GM20000 (cell line): ENCODE measurements at regions not wholly inside any gene's neighbourhood (a gene's known extent, or its start where the extent isn't known, plus 50 kb on each side); places are given as distances from the start of the nearest gene placed in this dataset.

Source experiments
- DNase-seq: peaks from one replicate; pipeline ENCODE4 v3.0.0; 2012; ENCODE audit warnings: low spot score
- TF ChIP-seq, protein P1 (sequence below): IDR thresholded peaks from 2 replicates; pipeline ENCODE4 v1.5.1; 2012; ENCODE audit warnings: mild to moderate bottlenecking, control low read depth; ENCODE audit errors: extremely low read depth, missing control alignments

DNA sequence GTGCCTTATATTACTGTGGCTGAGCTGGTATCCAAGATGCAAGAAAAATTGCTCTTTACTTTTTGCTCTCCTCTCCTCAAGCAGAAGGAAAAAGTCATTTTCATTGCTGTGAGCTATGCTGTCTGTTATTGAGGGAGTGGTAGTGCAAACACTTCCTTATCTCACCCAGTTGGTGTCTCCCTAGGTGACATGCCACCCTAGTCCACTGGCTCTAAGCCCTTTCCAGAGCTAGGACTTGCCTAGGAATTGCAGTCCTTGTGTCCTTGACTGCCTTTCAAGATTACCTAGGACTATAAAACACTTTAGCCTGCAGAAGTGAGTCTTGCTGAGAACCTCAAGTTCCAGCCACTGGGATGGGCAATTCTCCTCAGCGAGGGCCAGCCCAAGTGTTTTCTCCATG lies 458.3 kb downstream of the MRPL39 start:
- no peak for DNase-seq
- TF ChIP-seq, protein P1, sequence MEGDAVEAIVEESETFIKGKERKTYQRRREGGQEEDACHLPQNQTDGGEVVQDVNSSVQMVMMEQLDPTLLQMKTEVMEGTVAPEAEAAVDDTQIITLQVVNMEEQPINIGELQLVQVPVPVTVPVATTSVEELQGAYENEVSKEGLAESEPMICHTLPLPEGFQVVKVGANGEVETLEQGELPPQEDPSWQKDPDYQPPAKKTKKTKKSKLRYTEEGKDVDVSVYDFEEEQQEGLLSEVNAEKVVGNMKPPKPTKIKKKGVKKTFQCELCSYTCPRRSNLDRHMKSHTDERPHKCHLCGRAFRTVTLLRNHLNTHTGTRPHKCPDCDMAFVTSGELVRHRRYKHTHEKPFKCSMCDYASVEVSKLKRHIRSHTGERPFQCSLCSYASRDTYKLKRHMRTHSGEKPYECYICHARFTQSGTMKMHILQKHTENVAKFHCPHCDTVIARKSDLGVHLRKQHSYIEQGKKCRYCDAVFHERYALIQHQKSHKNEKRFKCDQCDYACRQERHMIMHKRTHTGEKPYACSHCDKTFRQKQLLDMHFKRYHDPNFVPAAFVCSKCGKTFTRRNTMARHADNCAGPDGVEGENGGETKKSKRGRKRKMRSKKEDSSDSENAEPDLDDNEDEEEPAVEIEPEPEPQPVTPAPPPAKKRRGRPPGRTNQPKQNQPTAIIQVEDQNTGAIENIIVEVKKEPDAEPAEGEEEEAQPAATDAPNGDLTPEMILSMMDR, result no peak

DNA sequence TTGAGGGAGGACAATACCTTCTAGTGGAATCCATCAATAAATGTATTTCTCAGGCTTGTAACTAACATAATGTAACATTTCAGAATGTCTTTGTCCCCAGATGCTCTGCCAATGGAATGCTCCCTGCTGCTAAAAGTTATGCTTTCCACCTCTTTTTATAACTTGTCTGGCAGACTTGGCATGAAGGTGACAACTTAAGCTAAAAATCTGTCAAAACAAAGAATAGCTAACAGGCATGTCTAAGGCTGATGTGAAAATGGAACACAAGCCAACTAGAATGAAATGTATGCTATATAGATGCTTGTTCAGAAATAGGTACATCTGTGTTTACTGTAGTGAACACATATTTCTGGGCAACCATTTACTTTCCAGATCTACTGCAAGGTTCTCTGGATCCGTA lies 467.9 kb downstream of the MRPL39 start:
- TF ChIP-seq, protein P1, result no peak

DNA sequence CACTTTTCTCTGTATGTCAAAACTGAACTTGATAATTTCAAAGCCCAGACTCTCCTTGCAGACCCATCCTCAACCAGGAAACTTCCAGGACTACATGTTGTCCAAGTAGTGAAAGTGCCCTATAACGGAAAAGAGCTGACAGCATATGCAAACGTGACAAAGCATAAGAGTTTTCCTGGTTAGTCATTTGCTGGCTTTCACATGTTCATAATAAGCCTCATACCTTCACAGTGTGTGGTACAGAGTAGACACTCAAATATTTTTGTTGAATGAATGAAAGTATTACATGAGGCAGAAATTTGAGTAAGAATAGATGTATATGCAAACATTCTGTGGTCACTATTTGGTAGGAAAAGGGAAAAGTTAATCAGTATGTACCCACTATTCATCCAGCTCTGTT lies 473.3 kb downstream of the MRPL39 start:
- TF ChIP-seq, protein P1, result no peak
- no peak for DNase-seq

More for the DNA sequence above, 467.9 kb downstream of the MRPL39 start:
- DNase-seq, result no peak

DNA sequence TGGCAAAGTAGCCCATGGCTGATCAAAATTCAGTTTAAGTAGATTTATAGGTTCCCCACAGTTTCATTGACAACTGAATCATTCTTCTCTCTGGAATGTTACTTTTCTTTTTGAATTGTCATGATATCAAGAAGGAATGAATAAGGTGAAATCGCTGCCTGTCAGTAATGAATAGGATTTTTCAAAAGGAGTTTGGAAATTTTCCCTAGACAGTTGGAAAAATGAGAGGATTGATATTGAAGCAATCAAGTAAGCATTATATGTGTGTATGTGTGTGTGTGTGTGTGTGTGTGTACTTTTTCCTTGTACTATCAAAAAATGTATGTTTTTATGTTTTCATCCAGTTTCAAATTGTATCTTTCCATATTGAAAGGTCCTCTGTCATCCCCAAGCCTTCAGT lies 479.5 kb downstream of the MRPL39 start:
- no peak for DNase-seq
- TF ChIP-seq, protein P1, result no peak

DNA sequence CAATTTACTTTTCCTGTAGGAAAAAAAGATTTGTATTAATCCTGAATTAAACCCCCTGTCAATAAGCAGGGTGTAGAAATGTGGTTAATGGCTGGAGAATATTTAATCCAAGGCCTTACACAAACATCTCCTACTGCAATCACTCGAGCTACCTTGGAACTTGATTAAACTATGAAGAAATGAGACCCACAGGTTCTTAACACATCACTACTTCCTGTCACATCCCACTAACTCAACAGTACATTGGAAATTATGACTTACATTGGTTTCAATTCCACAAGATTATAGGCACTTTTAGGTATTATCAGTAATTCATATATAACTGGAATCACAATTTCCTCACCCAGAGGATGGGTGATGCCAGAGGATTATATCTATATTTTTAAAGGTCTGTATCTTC lies 480.3 kb downstream of the MRPL39 start:
- TF ChIP-seq, protein P1, result no peak
- no peak for DNase-seq

DNA sequence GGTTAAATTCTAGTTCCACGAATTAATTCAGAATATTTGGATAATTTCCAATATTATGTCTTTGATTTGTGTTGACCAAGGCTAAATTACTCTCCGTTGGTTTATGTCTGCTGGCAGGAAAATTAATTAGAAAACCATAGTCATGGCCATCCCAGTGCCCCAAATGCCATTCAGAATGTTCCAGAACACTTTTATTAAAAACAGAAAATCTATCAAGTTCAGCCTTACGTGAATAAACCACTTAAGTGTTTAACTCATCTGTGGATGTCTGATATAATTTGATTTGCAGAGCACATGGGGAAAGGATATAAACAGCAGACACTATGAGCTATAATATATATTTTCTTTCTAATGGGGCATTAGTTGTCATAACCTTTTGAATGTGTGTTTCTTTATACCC lies 480.7 kb downstream of the MRPL39 start:
- TF ChIP-seq, protein P1, result no peak
- DNase-seq, result no peak

DNA sequence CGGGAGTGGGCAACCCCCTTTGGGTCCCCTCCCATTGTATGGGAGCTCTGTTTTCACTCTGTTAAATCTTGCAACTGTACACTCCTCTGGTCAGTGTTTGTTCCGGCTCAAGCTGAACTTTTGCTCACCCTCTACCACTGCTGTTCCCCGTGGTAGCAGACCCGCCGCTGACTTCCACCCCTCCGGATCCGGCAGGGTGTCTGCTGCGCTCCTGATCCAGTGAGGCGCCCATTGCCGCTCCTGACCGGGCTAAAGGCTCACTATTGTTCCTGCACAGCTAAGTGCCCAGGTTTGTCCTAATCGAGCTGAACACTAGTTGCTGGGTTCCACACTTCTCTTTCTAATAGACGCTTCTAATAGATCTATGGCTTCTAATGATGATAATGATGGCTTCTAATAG lies 488.6 kb downstream of the MRPL39 start:
- no peak for DNase-seq
- TF ChIP-seq, protein P1, result no peak
